ENCODE measurements at regions not wholly inside any gene's neighbourhood (a gene's known extent, or its start where the extent isn't known, plus 50 kb on each side); places are given as distances from the start of the nearest gene placed in this dataset.

GRCh38 chr21:9767592-9768375 lies 753.6 kb upstream of the TPTE start:
- TF ChIP-seq CTCF (IDR thresholded peaks at IDR 0.05) (no peak), POLR2A (IDR thresholded peaks at IDR 0.05; ENCODE audit: low read length) (no peak), NR3C1 (IDR thresholded peaks at IDR 0.05) (no peak), HDAC2 (IDR thresholded peaks at IDR 0.05) (no peak), EP300 (IDR thresholded peaks at IDR 0.05) (no peak), MAFK (IDR thresholded peaks at IDR 0.05; ENCODE audit: partially characterized antibody) (no peak), CEBPB (IDR thresholded peaks at IDR 0.05) (no peak), BCL3 (IDR thresholded peaks at IDR 0.05) (no peak), PHF8 (IDR thresholded peaks at IDR 0.05; ENCODE audit: borderline replicate concordance, low read depth) (no peak), MAX (IDR thresholded peaks at IDR 0.05) (no peak), CHD2 (IDR thresholded peaks at IDR 0.05; ENCODE audit: low read length, partially characterized antibody) (no peak)
